ENCODE measurements at regions not wholly inside any gene's neighbourhood (a gene's known extent, or its start where the extent isn't known, plus 50 kb on each side); places are given as distances from the start of the nearest gene placed in this dataset.

- TF ChIP-seq CTCF (IDR thresholded peaks at IDR 0.05) (no peak), POLR2A (IDR thresholded peaks at IDR 0.05) (no peak)
- no peak for DNase-seq
- WGBS (ENCODE audit: insufficient coverage, low coverage, low lambda C conversion rate, missing lambda C conversion rate) = 70% methylated on average over 5 of the region's 9 CpGs
Measured at GRCh38 chr7:26011039-26011696, 140.8 kb upstream of the NFE2L3 start.

DNA sequence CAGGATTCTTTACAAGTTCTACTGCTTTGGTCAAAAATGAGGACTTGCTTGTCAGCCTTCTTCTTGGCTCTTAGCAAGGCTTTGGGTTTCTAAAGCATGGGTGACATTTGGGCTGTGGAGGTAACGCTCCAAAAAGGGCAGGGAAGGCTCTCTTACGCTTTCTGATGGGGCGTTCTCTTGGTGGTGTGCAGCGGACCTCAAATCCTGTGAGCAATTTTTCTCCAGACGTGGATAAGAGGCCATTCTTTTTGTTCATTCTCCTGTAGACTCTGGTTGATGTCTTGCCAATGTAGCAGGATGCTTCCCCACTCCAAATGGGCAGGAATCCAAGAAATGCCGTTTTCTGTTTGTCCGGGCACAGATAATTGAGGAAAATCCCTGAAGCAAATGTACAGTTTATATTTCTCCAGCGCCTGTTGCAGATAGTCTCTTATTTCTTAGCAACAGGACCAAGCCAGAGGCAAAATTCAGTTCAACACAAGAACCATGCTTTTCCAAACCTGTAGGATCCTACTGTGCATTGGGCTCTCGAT lies 138.4 kb upstream of the NFE2L3 start:
- H3K27ac ChIP-seq = no peak overlapping the region
- H3K4me1 ChIP-seq = no peaks in the 10 kb centered on the region
- intact Hi-C loops (cut with DNase I) = no loop called here
- DNase-seq = no peak
- TF ChIP-seq CTCF (IDR thresholded peaks at IDR 0.05) (no peak), POLR2A (IDR thresholded peaks at IDR 0.05) (no peak)
- H3K4me3 ChIP-seq = no peak overlapping the region
- 50% methylated on average over 7 of the region's 9 CpGs for WGBS (ENCODE audit: insufficient coverage, low coverage, low lambda C conversion rate, missing lambda C conversion rate)
- no peaks in the 10 kb centered on the region for H3K9me3 ChIP-seq
- H3K27me3 ChIP-seq = no peaks in the 10 kb centered on the region
- ATAC-seq = no peak
- no peaks in the 10 kb centered on the region for H3K36me3 ChIP-seq

More at GRCh38 chr7:26011039-26011696, 140.8 kb upstream of the NFE2L3 start:
- Histone ChIP-seq H3K27me3 (no peaks in the 10 kb centered on the region), H3K27ac (no peak overlapping the region), H3K36me3 (no peaks in the 10 kb centered on the region), H3K4me1 (no peaks in the 10 kb centered on the region), H3K4me3 (no peak overlapping the region), H3K9me3 (no peaks in the 10 kb centered on the region)
- intact Hi-C loops (cut with DNase I) = no loop called here
- no peak for ATAC-seq

DNA sequence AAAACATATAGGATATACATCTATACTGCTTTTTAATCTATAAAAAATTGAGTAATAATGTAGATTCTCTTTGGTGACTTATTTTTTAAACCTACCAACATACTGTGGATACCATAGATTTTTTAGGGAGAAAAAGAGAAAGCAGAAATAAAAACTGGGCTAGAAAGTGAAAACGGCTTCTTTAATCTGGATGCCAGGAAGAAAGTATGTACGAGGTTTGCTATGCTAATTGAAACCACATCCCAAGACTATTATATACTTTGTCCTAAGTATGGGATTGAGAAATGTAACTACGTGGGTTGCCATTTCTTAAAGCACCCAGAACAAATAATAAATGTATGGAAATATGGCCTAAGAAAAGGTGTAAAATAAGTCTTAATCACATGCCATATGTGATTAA lies 129.0 kb upstream of the NFE2L3 start:
- no peaks in the 10 kb centered on the region for H3K36me3 ChIP-seq
- ATAC-seq (no peak), DNase-seq (no peak)
- H3K27me3 ChIP-seq = no peaks in the 10 kb centered on the region
- intact Hi-C loops (cut with DNase I) = no loop called here
- 60% methylated on average over 3 of the region's 3 CpGs for WGBS (ENCODE audit: insufficient coverage, low coverage, low lambda C conversion rate, missing lambda C conversion rate)
- H3K9me3 ChIP-seq = no peaks in the 10 kb centered on the region
- no peaks in the 10 kb centered on the region for H3K4me1 ChIP-seq
- TF ChIP-seq CTCF (IDR thresholded peaks at IDR 0.05) (no peak), POLR2A (IDR thresholded peaks at IDR 0.05) (no peak)
- no peak overlapping the region for H3K4me3 ChIP-seq
- no peak overlapping the region for H3K27ac ChIP-seq

DNA sequence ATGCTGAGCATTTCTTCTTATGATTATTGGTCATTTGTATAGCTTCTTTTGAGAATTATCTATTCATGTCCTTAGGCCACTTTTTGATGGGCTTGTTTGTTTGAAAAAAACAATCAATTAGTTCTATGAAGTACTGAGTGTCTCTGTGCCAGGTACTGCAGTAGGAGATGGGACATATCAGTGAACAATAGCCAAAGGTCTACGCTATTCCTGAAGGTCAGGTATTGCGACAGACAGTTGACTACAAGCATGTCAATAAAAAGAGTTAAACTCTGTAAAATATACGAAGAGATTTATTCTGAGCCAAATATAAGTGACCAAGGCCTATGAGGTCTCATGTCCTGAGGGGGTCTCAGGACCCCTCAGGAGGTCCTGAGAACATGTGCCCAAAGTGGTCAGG lies 122.1 kb upstream of the NFE2L3 start:
- DNase-seq = no peak
- no peaks in the 10 kb centered on the region for H3K9me3 ChIP-seq
- intact Hi-C loops (cut with DNase I) = no loop called here
- H3K27me3 ChIP-seq = no peaks in the 10 kb centered on the region
- no peaks in the 10 kb centered on the region for H3K36me3 ChIP-seq
- no peaks in the 10 kb centered on the region for H3K4me1 ChIP-seq
- no peak for TF ChIP-seq CTCF (IDR thresholded peaks at IDR 0.05)
- no peak for TF ChIP-seq POLR2A (IDR thresholded peaks at IDR 0.05)
- no peak overlapping the region for H3K4me3 ChIP-seq
- whole genome bisulfite sequencing (ENCODE audit: insufficient coverage, low coverage, low lambda C conversion rate, missing lambda C conversion rate) = 27% methylated on average over 3 of the region's 3 CpGs
- peak; percentile 52 to 73 (median 62) for ATAC-seq
- no peak overlapping the region for H3K27ac ChIP-seq
